ENCODE measurements at regions not wholly inside any gene's neighbourhood (a gene's known extent, or its start where the extent isn't known, plus 50 kb on each side); places are given as distances from the start of the nearest gene placed in this dataset.

DNA sequence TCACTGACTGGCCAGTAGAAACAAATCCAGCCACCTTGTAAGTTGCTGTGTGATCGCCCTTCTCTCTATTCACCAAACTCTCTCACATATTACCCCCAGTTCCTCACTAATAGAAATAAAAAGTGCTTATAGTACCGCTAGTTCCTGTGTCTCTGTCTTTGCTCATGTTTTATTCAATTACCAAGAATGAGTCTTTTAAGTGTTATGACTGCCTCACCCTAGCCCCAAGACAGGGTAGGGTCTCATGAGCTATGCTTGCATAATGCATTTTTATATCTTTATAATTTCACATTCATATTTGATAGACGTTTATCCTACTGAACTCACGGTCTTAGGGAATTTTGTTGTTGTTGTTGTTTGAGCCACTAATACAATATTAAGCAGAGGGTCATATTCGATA, 109.6 kb upstream of the DOK6 start:
- Histone ChIP-seq H3K4me1 (no peaks in the 10 kb centered on the region), H3K27me3 (no peaks in the 10 kb centered on the region), H3K4me3 (no peak overlapping the region), H3K27ac (no peak overlapping the region), H3K36me3 (no peaks in the 10 kb centered on the region), H3K9me3 (no peaks in the 10 kb centered on the region)
- TF ChIP-seq, protein P1, sequence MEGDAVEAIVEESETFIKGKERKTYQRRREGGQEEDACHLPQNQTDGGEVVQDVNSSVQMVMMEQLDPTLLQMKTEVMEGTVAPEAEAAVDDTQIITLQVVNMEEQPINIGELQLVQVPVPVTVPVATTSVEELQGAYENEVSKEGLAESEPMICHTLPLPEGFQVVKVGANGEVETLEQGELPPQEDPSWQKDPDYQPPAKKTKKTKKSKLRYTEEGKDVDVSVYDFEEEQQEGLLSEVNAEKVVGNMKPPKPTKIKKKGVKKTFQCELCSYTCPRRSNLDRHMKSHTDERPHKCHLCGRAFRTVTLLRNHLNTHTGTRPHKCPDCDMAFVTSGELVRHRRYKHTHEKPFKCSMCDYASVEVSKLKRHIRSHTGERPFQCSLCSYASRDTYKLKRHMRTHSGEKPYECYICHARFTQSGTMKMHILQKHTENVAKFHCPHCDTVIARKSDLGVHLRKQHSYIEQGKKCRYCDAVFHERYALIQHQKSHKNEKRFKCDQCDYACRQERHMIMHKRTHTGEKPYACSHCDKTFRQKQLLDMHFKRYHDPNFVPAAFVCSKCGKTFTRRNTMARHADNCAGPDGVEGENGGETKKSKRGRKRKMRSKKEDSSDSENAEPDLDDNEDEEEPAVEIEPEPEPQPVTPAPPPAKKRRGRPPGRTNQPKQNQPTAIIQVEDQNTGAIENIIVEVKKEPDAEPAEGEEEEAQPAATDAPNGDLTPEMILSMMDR (IDR thresholded peaks at IDR 0.05) = no peak
- no peak for DNase-seq
- intact Hi-C loops (cut with DNase I; ENCODE audit: low total_unique reads) = loop anchor here (2.0 kb wide), 1 partner anchor 598 kb away; no protein-coding TSS in a partner anchor

DNA sequence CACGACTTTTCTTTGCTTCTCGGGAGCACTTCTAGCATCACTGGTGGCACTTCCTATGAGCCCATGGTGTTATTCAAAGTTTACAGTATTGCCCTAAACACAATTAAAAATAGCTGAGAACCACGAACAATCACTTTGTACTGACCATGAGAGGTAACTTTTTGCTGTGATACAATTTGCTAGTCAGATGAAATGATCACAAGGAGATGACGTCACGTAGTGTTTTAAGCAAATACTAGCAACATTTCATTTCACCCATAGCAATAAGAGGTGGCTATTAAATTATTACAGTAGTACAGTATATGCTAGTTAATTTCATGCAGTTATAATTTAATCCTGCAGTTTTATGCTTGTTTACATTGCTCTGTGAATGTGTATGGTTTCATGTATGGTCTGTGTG, 108.9 kb upstream of the DOK6 start:
- H3K4me1 ChIP-seq = no peaks in the 10 kb centered on the region
- DNase-seq = no peak
- H3K4me3 ChIP-seq = no peak overlapping the region
- intact Hi-C loops (cut with DNase I; ENCODE audit: low total_unique reads) = loop anchor here (2.0 kb wide), 1 partner anchor 597 kb away; no protein-coding TSS in a partner anchor
- no peaks in the 10 kb centered on the region for H3K9me3 ChIP-seq
- TF ChIP-seq, protein P1 (IDR thresholded peaks at IDR 0.05) = no peak
- no peak overlapping the region for H3K27ac ChIP-seq
- no peaks in the 10 kb centered on the region for H3K27me3 ChIP-seq
- H3K36me3 ChIP-seq = no peaks in the 10 kb centered on the region

DNA sequence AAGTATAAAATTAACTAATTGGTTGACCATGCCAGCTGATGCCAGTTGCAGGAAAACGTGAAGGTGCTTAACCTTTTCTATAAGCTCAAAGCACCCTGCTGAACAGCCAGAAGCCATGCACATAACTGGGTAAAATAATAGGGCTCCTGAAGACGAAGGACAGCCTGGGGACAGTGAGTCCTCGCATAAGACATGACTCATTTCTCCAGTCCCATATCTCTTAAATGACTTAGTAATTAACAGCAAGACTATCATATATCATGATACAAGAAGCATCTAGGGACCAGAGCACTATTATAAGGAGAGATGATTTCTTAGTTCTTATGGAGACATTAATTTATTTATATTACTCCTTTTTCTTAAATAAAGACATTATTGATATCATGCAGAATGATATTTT, 100.5 kb upstream of the DOK6 start:
- H3K27me3 ChIP-seq = no peaks in the 10 kb centered on the region
- no peak for DNase-seq
- H3K9me3 ChIP-seq = no peaks in the 10 kb centered on the region
- no peaks in the 10 kb centered on the region for H3K4me1 ChIP-seq
- H3K4me3 ChIP-seq = no peak overlapping the region
- no peaks in the 10 kb centered on the region for H3K36me3 ChIP-seq
- H3K27ac ChIP-seq = no peak overlapping the region
- intact Hi-C loops (cut with DNase I; ENCODE audit: low total_unique reads) = no loop called here
- TF ChIP-seq, protein P1 (IDR thresholded peaks at IDR 0.05) = no peak

DNA sequence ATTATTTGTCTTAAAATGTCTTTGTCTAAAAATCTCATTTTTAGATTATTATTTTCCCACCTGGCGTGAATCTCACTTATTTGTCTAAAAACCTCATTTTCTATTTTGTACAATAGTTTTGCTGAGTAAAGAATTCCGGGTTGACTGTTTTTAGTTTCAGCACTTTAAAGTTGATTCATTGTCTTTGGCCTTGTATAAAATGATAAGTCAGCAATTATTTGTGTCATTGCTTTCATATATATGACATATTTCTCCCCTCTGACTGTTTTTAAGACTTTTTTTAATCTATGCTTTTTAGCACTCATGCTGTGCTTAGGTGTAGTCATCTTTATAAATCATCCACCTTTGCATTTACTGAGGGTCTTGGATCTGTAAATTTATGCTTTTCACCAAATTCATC, 92.1 kb upstream of the DOK6 start:
- H3K36me3 ChIP-seq = no peaks in the 10 kb centered on the region
- H3K27ac ChIP-seq = no peak overlapping the region
- TF ChIP-seq, protein P1 (IDR thresholded peaks at IDR 0.05) = no peak
- no peaks in the 10 kb centered on the region for H3K4me1 ChIP-seq
- no peaks in the 10 kb centered on the region for H3K27me3 ChIP-seq
- intact Hi-C loops (cut with DNase I; ENCODE audit: low total_unique reads) = no loop called here
- DNase-seq = no peak
- no peaks in the 10 kb centered on the region for H3K9me3 ChIP-seq
- H3K4me3 ChIP-seq = no peak overlapping the region

DNA sequence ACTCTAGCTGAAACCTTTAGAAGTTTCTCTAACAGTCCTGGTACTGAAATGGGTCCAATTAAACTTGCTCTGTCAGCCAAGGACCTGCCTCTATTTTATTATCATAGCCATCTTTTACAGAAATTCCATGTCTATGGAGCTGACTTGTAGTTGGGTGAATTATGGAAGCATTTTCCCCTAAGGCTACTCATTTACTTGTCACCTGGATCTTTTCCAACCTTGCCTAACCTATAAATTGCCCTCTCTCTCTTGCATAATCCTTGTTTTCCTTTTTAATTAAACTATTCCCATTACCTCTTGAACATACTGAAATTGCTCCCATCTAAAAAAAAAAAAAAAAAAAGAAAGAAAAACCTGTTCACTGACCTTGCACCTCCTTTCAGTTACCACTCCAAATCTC, 74.6 kb upstream of the DOK6 start:
- Histone ChIP-seq H3K36me3 (no peaks in the 10 kb centered on the region), H3K9me3 (no peaks in the 10 kb centered on the region), H3K27me3 (no peaks in the 10 kb centered on the region), H3K27ac (no peak overlapping the region), H3K4me3 (no peak overlapping the region), H3K4me1 (no peaks in the 10 kb centered on the region)
- TF ChIP-seq, protein P1 (IDR thresholded peaks at IDR 0.05) = no peak
- DNase-seq = no peak
- intact Hi-C loops (cut with DNase I; ENCODE audit: low total_unique reads) = no loop called here

DNA sequence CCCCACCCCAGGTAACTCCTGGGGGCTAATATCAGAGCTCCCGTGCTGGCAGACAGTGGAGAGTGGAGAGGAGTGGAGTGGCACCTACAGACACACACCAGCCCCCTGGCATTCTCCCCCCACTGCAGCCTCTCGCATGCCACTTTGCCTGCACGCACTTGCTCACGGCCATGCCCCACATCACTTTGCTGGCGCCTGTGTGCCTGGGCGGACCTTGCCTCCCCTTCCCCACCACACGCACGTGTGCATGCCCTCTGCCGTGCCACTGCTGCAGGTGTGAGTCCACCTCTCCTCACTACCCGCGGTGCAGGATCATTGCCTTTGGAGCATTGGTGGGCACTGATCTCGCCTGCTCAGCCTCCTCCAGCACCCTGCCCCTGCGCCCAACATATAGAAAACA, 72.6 kb upstream of the DOK6 start:
- intact Hi-C loops (cut with DNase I; ENCODE audit: low total_unique reads) = no loop called here
- H3K4me1 ChIP-seq = no peaks in the 10 kb centered on the region

More for the DNA sequence above, 72.6 kb upstream of the DOK6 start:
- H3K4me3 ChIP-seq = no peak overlapping the region
- H3K36me3 ChIP-seq = no peaks in the 10 kb centered on the region
- TF ChIP-seq, protein P1 (IDR thresholded peaks at IDR 0.05) = no peak
- no peaks in the 10 kb centered on the region for H3K9me3 ChIP-seq
- H3K27me3 ChIP-seq = no peaks in the 10 kb centered on the region
- no peak for DNase-seq
- no peak overlapping the region for H3K27ac ChIP-seq

Measured in tibial artery (tissue), 4 donors.